Keratinocyte (primary cell): ENCODE measurements at regions not wholly inside any gene's neighbourhood (a gene's known extent, or its start where the extent isn't known, plus 50 kb on each side); places are given as distances from the start of the nearest gene placed in this dataset.

ENCODE experiments used
- DNase-seq: peaks from one replicate; pipeline ENCODE4 v3.0.0-alpha.2; 2011; ENCODE audit warnings: low read depth, missing footprints, low spot score
- FAIRE-seq: peaks from 2 replicates; lab custom pipeline; 2011; peaks lifted over from hg19 to GRCh38; lab: Jason Lieb, UNC
- H2AFZ ChIP-seq: 2 replicates; pipeline ENCODE4 v1.6.0; 2012; ENCODE audit warnings: low read length, control low read depth, inconsistent platforms; ENCODE audit not compliant: control insufficient read depth
- H3K27ac ChIP-seq: 2 replicates; pipeline ENCODE4 v1.5.1; 2011; ENCODE audit warnings: low read length; ENCODE audit not compliant: control insufficient read depth, insufficient read depth
- H3K27me3 ChIP-seq: 3 replicates; pipeline ENCODE4 v1.6.0; 2011; ENCODE audit warnings: low read length; ENCODE audit not compliant: control insufficient read depth, insufficient read depth; ENCODE audit errors: extremely low read depth
- H3K36me3 ChIP-seq, 2 experiments: 2 replicates in 1 of 2; 3 replicates in 1 of 2; pipeline ENCODE4 v1.5.1; 2011; ENCODE audit warnings: low read length in 2 of 2, mild to moderate bottlenecking in 1 of 2; ENCODE audit not compliant: control insufficient read depth in 2 of 2, insufficient read depth in 2 of 2; ENCODE audit errors: extremely low read depth in 1 of 2
- H3K4me1 ChIP-seq: 3 replicates; pipeline ENCODE4 v1.5.1; 2011; ENCODE audit warnings: low read length; ENCODE audit not compliant: control insufficient read depth, insufficient read depth; ENCODE audit errors: extremely low read depth
- H3K4me2 ChIP-seq: 3 replicates; pipeline ENCODE4 v1.6.0; 2011; ENCODE audit warnings: low read depth, low read length; ENCODE audit not compliant: control insufficient read depth, insufficient read depth; ENCODE audit errors: extremely low read depth
- H3K4me3 ChIP-seq, 3 experiments: fragments of 200-600 bp in 1 of 3; sonication (generic) in 1 of 3; 2 replicates in 2 of 3; 3 replicates in 1 of 3; pipeline ENCODE4 v1.5.1; 2011 to 2016; ENCODE audit warnings: low read length in 3 of 3, mild to moderate bottlenecking in 3 of 3, control low read depth in 2 of 3, inconsistent platforms in 1 of 3, low read depth in 1 of 3, mixed read lengths in 1 of 3, mixed run types in 1 of 3, moderate library complexity in 1 of 3; ENCODE audit not compliant: control insufficient read depth in 2 of 3, insufficient read depth in 2 of 3; ENCODE audit errors: extremely low read depth in 1 of 3
- H3K79me2 ChIP-seq: 2 replicates; pipeline ENCODE4 v1.6.0; 2012; ENCODE audit warnings: low read length; ENCODE audit not compliant: control insufficient read depth, insufficient read depth
- H3K9ac ChIP-seq: 3 replicates; pipeline ENCODE4 v1.6.0; 2011; ENCODE audit warnings: low read length; ENCODE audit not compliant: control insufficient read depth, insufficient read depth; ENCODE audit errors: extremely low read depth
- H3K9me1 ChIP-seq: 3 replicates; pipeline ENCODE4 v1.6.0; 2011; ENCODE audit warnings: low read length; ENCODE audit not compliant: control insufficient read depth, insufficient read depth; ENCODE audit errors: extremely low read depth
- H3K9me3 ChIP-seq: 2 replicates; pipeline ENCODE4 v1.5.1; 2012; ENCODE audit warnings: low read depth, low read length; ENCODE audit not compliant: control insufficient read depth
- H4K20me1 ChIP-seq: 3 replicates; pipeline ENCODE4 v1.6.0; 2011; ENCODE audit warnings: low read length; ENCODE audit not compliant: control insufficient read depth, insufficient read depth; ENCODE audit errors: extremely low read depth
- CTCF ChIP-seq, 3 experiments: IDR thresholded peaks in 1 of 3; conservative IDR thresholded peaks in 1 of 3; optimal IDR thresholded peaks in 1 of 3; 2 replicates in 2 of 3; 3 replicates in 1 of 3; pipeline versions ENCODE3 to v1.5.1; 2011; ENCODE audit warnings: low read length in 3 of 3, mild to moderate bottlenecking in 3 of 3, moderate library complexity in 2 of 3, control low read depth in 1 of 3, inconsistent platforms in 1 of 3; ENCODE audit not compliant: insufficient read depth in 2 of 3; ENCODE audit errors: extremely low read depth in 1 of 3
- EZH2 ChIP-seq: IDR thresholded peaks from one replicate; pipeline ENCODE4 v1.6.1; 2012; ENCODE audit warnings: inconsistent platforms, mild to moderate bottlenecking, low read length, moderate library complexity
- dilution Hi-C: fragments of 300-500 bp; cut with MboI; formaldehyde crosslinking; loops from one replicate; pipeline ENCODE4 v1.7.0; 2020; ENCODE audit warnings: low sequenced_read_pairs; ENCODE audit not compliant: extremely low pct_ligation_motif_present

DNA sequence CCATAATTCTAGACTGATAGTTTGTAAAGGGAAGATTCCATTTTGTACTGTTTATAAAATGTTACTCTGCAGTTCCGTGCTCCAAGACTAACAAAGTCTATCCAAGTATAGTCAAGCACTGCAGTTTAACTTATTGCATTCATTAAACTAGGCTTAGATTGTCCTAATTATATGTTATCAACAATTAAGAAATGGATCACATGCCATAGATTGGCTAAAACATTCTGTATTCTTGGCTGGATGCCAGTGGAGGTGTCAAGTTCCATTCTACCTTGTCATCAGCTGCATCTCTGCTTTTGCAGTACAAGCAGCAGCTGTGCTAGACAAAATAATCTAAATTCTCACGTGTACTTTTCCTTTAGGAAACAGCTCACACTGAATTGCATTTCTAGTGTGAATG, 69.4 kb upstream of the MEF2C start:
- dilution Hi-C loops = no loop called here
- Histone ChIP-seq H3K27ac (no peak overlapping the region), H3K4me1 (no peaks in the 10 kb centered on the region), H3K79me2 (no peaks in the 10 kb centered on the region), H3K9me3 (no peaks in the 10 kb centered on the region), H3K4me3 (no peak overlapping the region), H4K20me1 (no peaks in the 10 kb centered on the region), H3K9me1 (no peaks in the 10 kb centered on the region), H3K4me2 (no peak overlapping the region), H3K36me3 (no peaks in the 10 kb centered on the region), H2AFZ (no peak overlapping the region), H3K27me3 (no peaks in the 10 kb centered on the region), H3K9ac (no peak overlapping the region)
- TF ChIP-seq EZH2 (no peak), CTCF (optimal IDR thresholded peaks at IDR 0.05 in 1 of 3, IDR thresholded peaks at IDR 0.05 in 1 of 3, conservative IDR thresholded peaks at IDR 0.05 in 1 of 3; ENCODE audit: extremely low read depth in 1 of 3, insufficient read depth in 2 of 3, low read length in 3 of 3) (no peak)
- FAIRE-seq (no peak), DNase-seq (no peak)

GRCh38 chr5:88951457-88951856, 68.5 kb upstream of the MEF2C start:
- Histone ChIP-seq H3K36me3 (no peaks in the 10 kb centered on the region), H3K79me2 (no peaks in the 10 kb centered on the region), H3K27ac (no peak overlapping the region), H3K9me3 (no peaks in the 10 kb centered on the region), H3K4me3 (no peak overlapping the region), H3K9ac (no peak overlapping the region), H4K20me1 (no peaks in the 10 kb centered on the region), H3K4me2 (no peak overlapping the region), H3K9me1 (no peaks in the 10 kb centered on the region), H2AFZ (no peak overlapping the region), H3K4me1 (no peaks in the 10 kb centered on the region), H3K27me3 (no peaks in the 10 kb centered on the region)
- DNase-seq = no peak
- FAIRE-seq = no peak
- TF ChIP-seq EZH2 = no peak
- TF ChIP-seq CTCF (optimal IDR thresholded peaks at IDR 0.05 in 1 of 3, IDR thresholded peaks at IDR 0.05 in 1 of 3, conservative IDR thresholded peaks at IDR 0.05 in 1 of 3; ENCODE audit: extremely low read depth in 1 of 3, insufficient read depth in 2 of 3, low read length in 3 of 3) = no peak
- dilution Hi-C loops = no loop called here
